Astrocyte (in vitro differentiated cells and primary cell): ENCODE measurements at regions not wholly inside any gene's neighbourhood (a gene's known extent, or its start where the extent isn't known, plus 50 kb on each side); places are given as distances from the start of the nearest gene placed in this dataset.

Experiments used
- DNase-seq: peaks from one replicate; pipeline ENCODE4 v3.0.0-alpha.2; 2010; ENCODE audit warnings: low read depth
- FAIRE-seq: peaks from 2 replicates; lab custom pipeline; 2011; peaks lifted over from hg19 to GRCh38; lab: Jason Lieb, UNC
- H2AFZ ChIP-seq: 2 replicates; pipeline ENCODE4 v1.6.0; 2012; ENCODE audit warnings: low read depth, low read length, inconsistent platforms
- H3K27ac ChIP-seq: 2 replicates; pipeline ENCODE4 v1.5.1; 2011; ENCODE audit warnings: low read depth, low read length, inconsistent platforms
- H3K27me3 ChIP-seq: 2 replicates; pipeline ENCODE4 v1.6.0; 2011; ENCODE audit warnings: low read length, inconsistent platforms; ENCODE audit not compliant: insufficient read depth
- H3K36me3 ChIP-seq: 2 replicates; pipeline ENCODE4 v1.5.1; 2011; ENCODE audit warnings: low read length, inconsistent platforms; ENCODE audit not compliant: insufficient read depth
- H3K4me1 ChIP-seq: 2 replicates; pipeline ENCODE4 v1.5.1; 2011; ENCODE audit warnings: low read length, inconsistent platforms; ENCODE audit not compliant: insufficient read depth
- H3K4me2 ChIP-seq: 2 replicates; pipeline ENCODE4 v1.6.0; 2012; ENCODE audit warnings: low read length, inconsistent platforms
- H3K4me3 ChIP-seq: 2 replicates; pipeline ENCODE4 v1.5.1; 2011; ENCODE audit warnings: low read depth, mild to moderate bottlenecking, low read length, inconsistent platforms; ENCODE audit not compliant: insufficient read depth
- H3K79me2 ChIP-seq: 2 replicates; pipeline ENCODE4 v1.6.0; 2012; ENCODE audit warnings: mild to moderate bottlenecking, low read length, inconsistent platforms; ENCODE audit not compliant: insufficient read depth
- H3K9ac ChIP-seq: 2 replicates; pipeline ENCODE4 v1.6.0; 2012; ENCODE audit warnings: mild to moderate bottlenecking, low read length, inconsistent platforms
- H3K9me3 ChIP-seq: 2 replicates; pipeline ENCODE4 v1.5.1; 2012; ENCODE audit warnings: low read depth, mild to moderate bottlenecking, low read length, inconsistent platforms; ENCODE audit not compliant: insufficient read depth
- H4K20me1 ChIP-seq: 2 replicates; pipeline ENCODE4 v1.6.0; 2012; ENCODE audit warnings: low read length, inconsistent platforms; ENCODE audit not compliant: insufficient read depth
- H3K27ac Mint-ChIP-seq: one replicate; pipeline ENCODE4 v1.8.0; 2021; ENCODE audit warnings: mild to moderate bottlenecking, mixed read lengths; ENCODE audit not compliant: unreplicated experiment
- H3K27me3 Mint-ChIP-seq: one replicate; pipeline ENCODE4 v1.8.0; 2021; ENCODE audit warnings: low read depth, mixed read lengths; ENCODE audit not compliant: unreplicated experiment
- H3K36me3 Mint-ChIP-seq: one replicate; pipeline ENCODE4 v1.8.0; 2021; ENCODE audit warnings: low read depth, mixed read lengths; ENCODE audit not compliant: unreplicated experiment
- H3K4me1 Mint-ChIP-seq: one replicate; pipeline ENCODE4 v1.8.0; 2021; ENCODE audit warnings: low read depth, mixed read lengths; ENCODE audit not compliant: unreplicated experiment
- H3K4me3 Mint-ChIP-seq: one replicate; pipeline ENCODE4 v1.8.0; 2021; ENCODE audit warnings: mild to moderate bottlenecking, moderate library complexity, mixed read lengths; ENCODE audit not compliant: unreplicated experiment
- H3K9me3 Mint-ChIP-seq: one replicate; pipeline ENCODE4 v1.8.0; 2021; ENCODE audit warnings: mild to moderate bottlenecking, mixed read lengths; ENCODE audit not compliant: unreplicated experiment
- EZH2 ChIP-seq: IDR thresholded peaks from 2 replicates; pipeline ENCODE4 v1.6.1; 2012; ENCODE audit warnings: mild to moderate bottlenecking, low read length, inconsistent platforms; ENCODE audit not compliant: insufficient read depth
- TF ChIP-seq, protein P1 (sequence below): IDR thresholded peaks from 2 replicates; pipeline ENCODE4 v1.5.1; 2011; ENCODE audit warnings: low read depth, mild to moderate bottlenecking, inconsistent platforms, low read length, moderate library complexity; ENCODE audit not compliant: insufficient read depth

DNA sequence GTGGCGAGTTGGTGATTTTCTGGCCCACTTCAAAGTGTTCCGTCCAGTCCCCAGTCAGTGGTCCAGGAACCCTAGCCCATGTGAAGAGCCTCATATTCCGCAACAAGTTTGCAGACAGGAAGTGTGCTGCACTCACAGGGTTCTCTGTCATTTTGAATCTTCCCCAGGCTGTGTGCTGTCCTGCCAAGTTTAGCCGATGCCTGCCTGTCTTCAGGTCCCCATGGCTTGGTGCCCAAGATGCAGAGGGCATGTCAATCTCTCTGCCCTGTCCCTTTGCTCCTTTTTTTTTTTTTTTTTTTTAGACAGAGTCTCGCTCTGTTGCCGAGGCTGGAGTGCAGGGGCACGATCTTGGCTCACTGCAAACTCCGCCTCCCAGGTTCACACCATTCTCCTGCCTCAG lies 69.9 kb upstream of the ATXN1 start:
- no peak overlapping the region for H3K9ac ChIP-seq
- H3K4me1 Mint-ChIP-seq, result peaks cover 13% of the 10 kb centered on the region
- no peak for FAIRE-seq
- TF ChIP-seq, protein P1, sequence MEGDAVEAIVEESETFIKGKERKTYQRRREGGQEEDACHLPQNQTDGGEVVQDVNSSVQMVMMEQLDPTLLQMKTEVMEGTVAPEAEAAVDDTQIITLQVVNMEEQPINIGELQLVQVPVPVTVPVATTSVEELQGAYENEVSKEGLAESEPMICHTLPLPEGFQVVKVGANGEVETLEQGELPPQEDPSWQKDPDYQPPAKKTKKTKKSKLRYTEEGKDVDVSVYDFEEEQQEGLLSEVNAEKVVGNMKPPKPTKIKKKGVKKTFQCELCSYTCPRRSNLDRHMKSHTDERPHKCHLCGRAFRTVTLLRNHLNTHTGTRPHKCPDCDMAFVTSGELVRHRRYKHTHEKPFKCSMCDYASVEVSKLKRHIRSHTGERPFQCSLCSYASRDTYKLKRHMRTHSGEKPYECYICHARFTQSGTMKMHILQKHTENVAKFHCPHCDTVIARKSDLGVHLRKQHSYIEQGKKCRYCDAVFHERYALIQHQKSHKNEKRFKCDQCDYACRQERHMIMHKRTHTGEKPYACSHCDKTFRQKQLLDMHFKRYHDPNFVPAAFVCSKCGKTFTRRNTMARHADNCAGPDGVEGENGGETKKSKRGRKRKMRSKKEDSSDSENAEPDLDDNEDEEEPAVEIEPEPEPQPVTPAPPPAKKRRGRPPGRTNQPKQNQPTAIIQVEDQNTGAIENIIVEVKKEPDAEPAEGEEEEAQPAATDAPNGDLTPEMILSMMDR, result no peak
- no peak for TF ChIP-seq EZH2
- no peaks in the 10 kb centered on the region for H3K9me3 Mint-ChIP-seq
- H3K4me2 ChIP-seq, result no peak overlapping the region
- peaks cover 5% of the 10 kb centered on the region for H3K27me3 Mint-ChIP-seq
- H4K20me1 ChIP-seq, result no peaks in the 10 kb centered on the region
- H3K27ac Mint-ChIP-seq, result no peak overlapping the region
- no peaks in the 10 kb centered on the region for H3K79me2 ChIP-seq
- no peaks in the 10 kb centered on the region for H3K27me3 ChIP-seq
- H3K4me3 ChIP-seq, result no peak overlapping the region
- H3K4me3 Mint-ChIP-seq, result no peak overlapping the region
- no peak overlapping the region for H2AFZ ChIP-seq
- no peaks in the 10 kb centered on the region for H3K9me3 ChIP-seq
- H3K27ac ChIP-seq, result no peak overlapping the region
- no peaks in the 10 kb centered on the region for H3K36me3 ChIP-seq
- H3K36me3 Mint-ChIP-seq, result no peaks in the 10 kb centered on the region
- no peak for DNase-seq
- peaks cover 6% of the 10 kb centered on the region for H3K4me1 ChIP-seq

DNA sequence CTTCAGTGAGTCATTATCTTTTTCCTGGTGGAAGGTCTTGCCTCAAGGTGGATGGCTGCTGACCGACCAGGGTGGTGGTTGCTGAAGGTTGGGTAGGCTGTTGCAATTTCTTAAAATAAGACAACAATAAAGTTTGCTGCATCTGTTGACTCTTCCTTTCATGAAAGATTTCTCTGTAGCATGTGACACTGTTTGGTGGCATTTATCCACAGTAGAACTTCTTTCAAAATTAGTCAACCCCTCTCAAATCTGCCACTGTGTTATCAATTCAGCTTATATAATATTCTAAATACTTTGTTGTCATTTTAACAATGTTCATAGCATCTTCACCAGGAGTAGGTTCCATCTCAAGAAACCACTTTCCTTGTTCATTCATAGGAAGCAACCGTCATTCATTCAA lies 66.8 kb upstream of the ATXN1 start:
- Mint-ChIP-seq H3K4me1 (peaks cover 9% of the 10 kb centered on the region), H3K4me3 (no peak overlapping the region), H3K9me3 (no peaks in the 10 kb centered on the region), H3K27me3 (peaks cover 7% of the 10 kb centered on the region), H3K36me3 (no peaks in the 10 kb centered on the region), H3K27ac (no peak overlapping the region)
- peaks cover 6% of the 10 kb centered on the region for H3K4me1 ChIP-seq
- DNase-seq, result no peak
- H3K27me3 ChIP-seq, result no peaks in the 10 kb centered on the region
- H3K9ac ChIP-seq, result no peak overlapping the region
- TF ChIP-seq, protein P1, result no peak
- TF ChIP-seq EZH2, result no peak
- no peaks in the 10 kb centered on the region for H3K9me3 ChIP-seq
- no peaks in the 10 kb centered on the region for H3K36me3 ChIP-seq
- no peak overlapping the region for H2AFZ ChIP-seq
- H3K27ac ChIP-seq, result no peak overlapping the region
- no peak for FAIRE-seq
- no peaks in the 10 kb centered on the region for H3K79me2 ChIP-seq
- H3K4me3 ChIP-seq, result no peak overlapping the region
- H3K4me2 ChIP-seq, result no peak overlapping the region
- no peaks in the 10 kb centered on the region for H4K20me1 ChIP-seq

DNA sequence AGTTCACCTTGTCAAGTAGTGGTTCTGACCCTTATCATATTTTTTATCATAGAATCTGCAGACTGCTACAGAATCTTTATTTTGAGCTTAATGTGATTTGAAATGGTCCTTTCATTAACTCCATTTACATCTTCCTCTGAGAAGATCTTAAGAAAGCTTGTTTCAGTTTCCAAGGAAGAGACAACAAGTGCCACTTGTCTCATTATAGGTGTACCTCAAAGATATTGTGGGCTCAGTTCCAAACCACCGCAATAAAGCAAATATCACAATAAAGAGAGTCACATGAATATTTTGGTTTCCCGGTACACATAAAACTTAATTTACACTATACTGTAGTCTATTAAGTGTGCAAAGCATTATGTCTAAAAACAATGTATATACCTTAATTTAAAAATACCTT lies 66.4 kb upstream of the ATXN1 start:
- Histone ChIP-seq H3K36me3 (no peaks in the 10 kb centered on the region), H3K4me1 (peaks cover 3% of the 10 kb centered on the region), H3K79me2 (no peaks in the 10 kb centered on the region), H3K4me3 (no peak overlapping the region), H2AFZ (no peak overlapping the region), H3K9ac (no peak overlapping the region), H3K9me3 (no peaks in the 10 kb centered on the region), H3K4me2 (no peak overlapping the region), H3K27ac (no peak overlapping the region), H3K27me3 (no peaks in the 10 kb centered on the region), H4K20me1 (no peaks in the 10 kb centered on the region)
- Mint-ChIP-seq H3K4me1 (peaks cover 4% of the 10 kb centered on the region), H3K9me3 (no peaks in the 10 kb centered on the region), H3K4me3 (no peak overlapping the region), H3K36me3 (no peaks in the 10 kb centered on the region), H3K27ac (no peak overlapping the region), H3K27me3 (peaks cover 10% of the 10 kb centered on the region)
- TF ChIP-seq EZH2, result no peak
- TF ChIP-seq, protein P1, result no peak
- FAIRE-seq (no peak), DNase-seq (no peak)
